GM21515 (cell line): ENCODE measurements at regions not wholly inside any gene's neighbourhood (a gene's known extent, or its start where the extent isn't known, plus 50 kb on each side); places are given as distances from the start of the nearest gene placed in this dataset.
"Not testable (repeated sequence)": the region's sequence is repeated elsewhere in the genome, so short reads cannot be mapped to it uniquely, and the experiment has no call there.

Experiments used
- ATAC-seq: cut with Tn5 transposase; IDR thresholded peaks from one replicate; pipeline ENCODE4 v1.9.1; 2021; ENCODE audit not compliant: unreplicated experiment

GRCh38 chr1:38758820-38759219, 100.8 kb downstream of the RRAGC start:
- no peak for ATAC-seq

DNA sequence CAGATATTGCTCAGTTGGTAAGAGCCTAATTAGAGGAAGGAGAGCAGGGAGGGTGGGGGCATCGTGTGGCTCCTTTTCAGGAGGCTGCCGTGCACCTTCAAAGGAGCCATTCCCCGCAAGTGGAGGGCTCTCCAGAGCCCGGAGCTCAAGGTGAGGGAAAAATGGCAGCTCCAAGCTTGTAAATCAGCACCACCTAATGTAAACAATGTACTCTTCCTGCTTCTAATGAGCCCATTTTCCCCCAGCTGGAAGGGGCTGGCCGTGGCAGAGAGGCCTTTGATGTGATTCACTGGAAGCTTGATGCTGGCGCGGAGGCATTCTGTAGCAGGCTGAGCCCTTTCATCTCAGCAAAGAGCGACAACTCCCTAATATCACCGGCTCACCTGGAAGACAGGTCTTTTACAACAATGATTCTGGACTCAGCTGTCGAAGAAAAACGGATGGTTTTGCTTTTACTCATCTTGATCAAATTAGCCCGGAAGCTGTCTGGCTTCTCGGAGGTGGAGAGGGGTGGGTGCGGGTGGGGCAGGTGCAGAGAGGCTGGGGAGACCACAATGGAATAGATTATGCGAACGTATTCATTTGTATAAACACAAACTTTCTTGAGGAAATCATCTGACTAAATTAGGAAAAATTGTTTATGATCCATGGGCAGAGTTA, 112.5 kb downstream of the RRAGC start:
- no peak for ATAC-seq

DNA sequence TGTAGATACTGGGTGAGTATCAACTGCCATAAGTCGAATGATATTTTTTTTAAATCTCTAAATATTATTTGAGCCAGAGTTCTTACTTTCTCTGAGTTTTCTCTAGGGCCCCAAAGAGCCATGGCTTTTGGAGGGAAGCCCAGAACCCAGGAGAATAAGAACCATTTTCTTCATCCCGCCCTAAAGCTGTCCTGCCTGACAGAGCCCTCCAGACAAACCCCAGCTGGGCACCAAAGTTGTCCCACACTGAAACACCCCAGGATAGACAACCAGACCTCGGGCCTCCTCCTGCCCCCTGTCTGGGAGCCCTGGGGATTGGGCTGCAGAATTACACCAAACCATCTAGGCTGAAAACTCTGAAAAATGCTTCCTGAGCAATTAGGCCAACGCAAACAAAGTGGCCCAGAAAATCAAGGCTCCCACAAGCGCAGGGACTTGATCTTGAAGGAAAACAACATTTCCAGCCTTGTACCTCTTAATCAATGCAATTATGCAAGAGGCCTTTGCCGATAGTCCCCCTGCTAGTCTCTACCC, 113.1 kb downstream of the RRAGC start:
- ATAC-seq, result no peak

DNA sequence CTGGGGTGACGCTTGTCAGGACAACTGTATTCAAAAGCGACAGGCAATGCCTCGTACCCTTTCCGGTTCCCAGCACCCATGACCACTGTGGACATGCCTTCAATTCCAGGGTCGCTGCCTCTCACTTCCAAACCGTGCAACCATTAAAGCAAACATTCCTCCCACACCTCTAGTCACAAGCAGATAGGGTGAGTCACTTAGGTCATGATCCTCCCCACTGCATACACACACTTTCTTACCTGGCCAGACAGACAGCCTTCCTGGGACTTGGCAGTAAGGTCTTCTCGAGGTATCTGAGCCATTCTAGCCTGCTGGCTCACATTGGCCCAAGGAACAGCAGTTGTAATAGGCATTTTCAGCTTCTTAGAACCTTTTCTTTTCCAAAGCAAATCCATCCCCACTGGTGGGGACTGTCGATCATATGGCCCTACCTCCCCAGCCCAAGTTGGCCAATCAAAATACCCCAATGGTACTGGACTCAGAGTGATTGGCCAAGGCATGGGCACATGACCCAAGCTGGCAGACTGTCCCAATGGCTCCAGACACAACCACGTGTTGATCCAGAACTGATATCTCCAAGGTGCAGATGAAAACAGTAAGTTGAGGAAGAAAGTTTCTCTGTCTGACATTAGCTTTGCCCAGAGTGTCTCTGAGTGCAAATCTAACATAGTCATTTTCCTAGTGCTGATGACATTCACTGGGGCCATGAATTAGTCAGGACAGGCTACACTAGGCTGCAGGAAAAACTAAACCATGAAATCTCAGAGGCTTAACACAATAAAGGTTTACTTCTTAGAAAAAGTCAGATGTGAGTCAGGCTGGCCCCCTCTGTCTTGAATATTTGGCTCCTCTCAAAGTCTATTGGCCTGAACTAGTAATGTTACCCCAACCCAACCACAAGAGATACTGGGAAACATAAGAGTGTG, 113.8 kb downstream of the RRAGC start:
- ATAC-seq, result no peak

- no peak for ATAC-seq
These were observed 114.9 kb downstream of the RRAGC start for GRCh38 chr1:38744452-38745350.

- no peak for ATAC-seq
These were observed 116.4 kb downstream of the RRAGC start for GRCh38 chr1:38743184-38743583.

GRCh38 chr1:38741341-38741740, 118.2 kb downstream of the RRAGC start:
- no peak for ATAC-seq

GRCh38 chr1:38740487-38740886, 119.1 kb downstream of the RRAGC start:
- ATAC-seq, result no peak

DNA sequence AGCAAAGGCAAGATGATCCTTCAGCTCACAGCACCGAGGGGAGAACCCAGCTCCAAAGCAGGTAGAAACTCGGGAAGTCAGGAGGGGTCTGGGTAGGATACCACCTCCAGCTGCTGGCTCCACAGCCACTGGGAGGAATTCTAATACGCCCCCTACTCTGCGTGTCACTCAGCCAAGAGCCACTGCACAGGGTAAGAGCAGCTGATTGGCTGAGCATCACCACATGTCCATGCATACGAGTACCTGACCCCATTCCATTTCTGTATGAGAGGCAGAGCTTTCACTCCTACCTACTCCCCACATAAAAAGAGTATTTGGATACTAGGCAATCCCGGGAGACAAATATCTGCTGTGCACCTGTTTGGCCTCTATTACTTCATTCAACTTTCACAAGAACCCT, 121.4 kb downstream of the RRAGC start:
- no peak for ATAC-seq

DNA sequence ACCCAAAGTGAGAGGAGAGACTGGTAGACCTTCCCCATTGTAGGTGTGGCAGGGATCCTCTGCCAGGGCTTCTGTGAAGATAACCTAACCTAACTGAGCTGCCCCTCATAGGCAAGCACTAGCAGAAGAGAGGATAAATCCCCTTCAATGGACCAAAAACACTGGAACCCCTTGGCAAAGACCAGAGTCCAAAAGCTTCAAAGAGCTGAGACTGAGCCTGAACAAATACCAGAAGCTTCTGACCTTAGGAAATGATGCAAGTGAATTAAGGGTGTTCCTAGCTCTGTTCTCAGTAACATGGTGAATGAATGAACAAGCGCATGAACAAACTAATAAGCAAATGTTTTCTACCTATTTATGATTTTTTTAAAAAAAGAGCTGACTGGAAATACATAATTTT, 123.2 kb downstream of the RRAGC start:
- no peak for ATAC-seq

DNA sequence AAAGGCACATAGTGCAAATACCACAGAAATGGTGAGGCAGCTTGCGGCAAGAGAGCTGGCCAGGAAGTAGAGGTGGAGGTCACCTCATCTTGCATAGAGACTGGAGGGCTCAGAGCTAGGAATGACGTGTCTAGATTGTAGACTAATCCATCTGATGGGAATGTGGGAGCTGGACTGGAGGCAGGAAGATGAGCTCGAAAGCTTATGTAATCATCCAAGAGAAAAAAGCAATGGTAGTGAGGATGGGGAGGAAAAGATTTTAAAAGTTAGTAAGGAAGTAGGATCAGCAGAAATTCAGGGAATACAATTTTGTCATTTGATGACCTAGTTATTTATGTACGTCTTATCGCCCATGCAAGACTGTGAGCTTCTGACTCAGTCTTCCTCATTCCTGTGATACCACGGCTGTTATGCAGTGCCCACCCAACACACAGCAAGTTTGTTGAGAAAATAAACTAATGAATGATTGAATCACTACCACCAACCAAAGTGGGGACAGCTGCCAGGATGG, 123.9 kb downstream of the RRAGC start:
- ATAC-seq, result no peak

GRCh38 chr1:38733761-38734160, 125.8 kb downstream of the RRAGC start:
- ATAC-seq, result no peak

- no peak for ATAC-seq
These were observed 128.8 kb downstream of the RRAGC start for GRCh38 chr1:38730511-38731397.

DNA sequence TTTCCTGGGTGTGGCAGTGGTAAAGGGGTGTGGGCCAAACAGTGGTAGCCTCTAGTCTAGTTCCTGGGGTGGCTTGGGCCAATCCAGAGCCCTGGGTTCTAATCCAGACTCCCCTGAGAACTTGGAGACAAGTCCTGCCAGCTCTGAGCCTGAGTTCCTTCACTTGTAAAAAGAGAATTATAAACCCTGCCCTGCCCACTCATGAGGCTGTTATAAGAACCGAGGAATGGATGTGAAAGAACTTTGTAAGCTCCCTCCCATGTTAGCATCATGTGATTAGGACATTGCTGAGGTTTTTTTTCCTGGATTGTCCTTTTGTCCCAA, 131.0 kb downstream of the RRAGC start:
- no peak for ATAC-seq

- ATAC-seq, result no peak
These were observed 131.6 kb downstream of the RRAGC start for GRCh38 chr1:38727684-38728584.

- ATAC-seq, result not testable (repeated sequence)
These were observed 134.1 kb downstream of the RRAGC start for GRCh38 chr1:38725321-38725961.

- ATAC-seq, result no peak
These were observed 135.1 kb downstream of the RRAGC start for GRCh38 chr1:38724160-38725131.
